ENCODE measurements at regions not wholly inside any gene's neighbourhood (a gene's known extent, or its start where the extent isn't known, plus 50 kb on each side); places are given as distances from the start of the nearest gene placed in this dataset.

GRCh38 chr7:86339051-86339450 lies 304.7 kb upstream of the GRM3 start:
- TF ChIP-seq EP300 (IDR thresholded peaks at IDR 0.05), result no peak
- TF ChIP-seq POLR2A (IDR thresholded peaks at IDR 0.05; ENCODE audit: low read depth), result no peak
- TF ChIP-seq, protein P1, sequence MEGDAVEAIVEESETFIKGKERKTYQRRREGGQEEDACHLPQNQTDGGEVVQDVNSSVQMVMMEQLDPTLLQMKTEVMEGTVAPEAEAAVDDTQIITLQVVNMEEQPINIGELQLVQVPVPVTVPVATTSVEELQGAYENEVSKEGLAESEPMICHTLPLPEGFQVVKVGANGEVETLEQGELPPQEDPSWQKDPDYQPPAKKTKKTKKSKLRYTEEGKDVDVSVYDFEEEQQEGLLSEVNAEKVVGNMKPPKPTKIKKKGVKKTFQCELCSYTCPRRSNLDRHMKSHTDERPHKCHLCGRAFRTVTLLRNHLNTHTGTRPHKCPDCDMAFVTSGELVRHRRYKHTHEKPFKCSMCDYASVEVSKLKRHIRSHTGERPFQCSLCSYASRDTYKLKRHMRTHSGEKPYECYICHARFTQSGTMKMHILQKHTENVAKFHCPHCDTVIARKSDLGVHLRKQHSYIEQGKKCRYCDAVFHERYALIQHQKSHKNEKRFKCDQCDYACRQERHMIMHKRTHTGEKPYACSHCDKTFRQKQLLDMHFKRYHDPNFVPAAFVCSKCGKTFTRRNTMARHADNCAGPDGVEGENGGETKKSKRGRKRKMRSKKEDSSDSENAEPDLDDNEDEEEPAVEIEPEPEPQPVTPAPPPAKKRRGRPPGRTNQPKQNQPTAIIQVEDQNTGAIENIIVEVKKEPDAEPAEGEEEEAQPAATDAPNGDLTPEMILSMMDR (IDR thresholded peaks at IDR 0.05), result no peak
- no peak for TF ChIP-seq POLR2AphosphoS5 (IDR thresholded peaks at IDR 0.05)
- no peaks in the 10 kb centered on the region for H3K4me1 ChIP-seq
- H3K27me3 ChIP-seq, result no peaks in the 10 kb centered on the region
- DNase-seq (ENCODE audit: extremely low spot score), result no peak
- intact Hi-C loops (cut with DNase I), result no loop called here
- H3K4me3 ChIP-seq, result no peak overlapping the region
- WGBS, result 79% methylated on average over 3 of the region's 3 CpGs
- H3K9me3 ChIP-seq, result no peaks in the 10 kb centered on the region
- no peaks in the 10 kb centered on the region for H3K36me3 ChIP-seq
- H3K27ac ChIP-seq (replicated peaks in 1 of 4), result no peak overlapping the region

GRCh38 chr7:86328801-86329433 lies 314.8 kb upstream of the GRM3 start:
- H3K36me3 ChIP-seq, result no peaks in the 10 kb centered on the region
- no peaks in the 10 kb centered on the region for H3K9me3 ChIP-seq
- no peak overlapping the region for H3K4me3 ChIP-seq
- no peak for TF ChIP-seq EP300 (IDR thresholded peaks at IDR 0.05)
- no peak for TF ChIP-seq POLR2A (IDR thresholded peaks at IDR 0.05; ENCODE audit: low read depth)
- TF ChIP-seq, protein P1 (IDR thresholded peaks at IDR 0.05), result no peak
- no peak for TF ChIP-seq POLR2AphosphoS5 (IDR thresholded peaks at IDR 0.05)
- 0% methylated on average over 1 of the region's 1 CpG for WGBS
- H3K27ac ChIP-seq (replicated peaks in 1 of 4), result no peak overlapping the region
- DNase-seq (ENCODE audit: extremely low spot score), result no peak
- no peaks in the 10 kb centered on the region for H3K27me3 ChIP-seq
- H3K4me1 ChIP-seq, result no peaks in the 10 kb centered on the region
- intact Hi-C loops (cut with DNase I), result no loop called here

GRCh38 chr7:86326847-86327246 lies 316.9 kb upstream of the GRM3 start:
- no peak for TF ChIP-seq POLR2AphosphoS5 (IDR thresholded peaks at IDR 0.05)
- TF ChIP-seq, protein P1 (IDR thresholded peaks at IDR 0.05), result no peak
- no peak for TF ChIP-seq EP300 (IDR thresholded peaks at IDR 0.05)
- no peak for TF ChIP-seq POLR2A (IDR thresholded peaks at IDR 0.05; ENCODE audit: low read depth)
- Histone ChIP-seq H3K27ac (replicated peaks in 1 of 4) (no peak overlapping the region), H3K27me3 (no peaks in the 10 kb centered on the region), H3K36me3 (no peaks in the 10 kb centered on the region), H3K4me1 (no peaks in the 10 kb centered on the region), H3K4me3 (no peak overlapping the region), H3K9me3 (no peaks in the 10 kb centered on the region)
- DNase-seq (ENCODE audit: extremely low spot score), result no peak
- intact Hi-C loops (cut with DNase I), result no loop called here

GRCh38 chr7:86320889-86321288 lies 322.8 kb upstream of the GRM3 start:
- no peak for DNase-seq (ENCODE audit: extremely low spot score)
- Histone ChIP-seq H3K36me3 (no peaks in the 10 kb centered on the region), H3K4me3 (no peak overlapping the region), H3K27me3 (no peaks in the 10 kb centered on the region), H3K9me3 (no peaks in the 10 kb centered on the region), H3K27ac (replicated peaks in 1 of 4) (no peak overlapping the region), H3K4me1 (no peaks in the 10 kb centered on the region)
- WGBS, result 83% methylated on average over 1 of the region's 1 CpG
- intact Hi-C loops (cut with DNase I), result no loop called here
- TF ChIP-seq POLR2AphosphoS5 (IDR thresholded peaks at IDR 0.05) (no peak), POLR2A (IDR thresholded peaks at IDR 0.05; ENCODE audit: low read depth) (no peak), EP300 (IDR thresholded peaks at IDR 0.05) (no peak)
- TF ChIP-seq, protein P1 (IDR thresholded peaks at IDR 0.05), result no peak

DNA sequence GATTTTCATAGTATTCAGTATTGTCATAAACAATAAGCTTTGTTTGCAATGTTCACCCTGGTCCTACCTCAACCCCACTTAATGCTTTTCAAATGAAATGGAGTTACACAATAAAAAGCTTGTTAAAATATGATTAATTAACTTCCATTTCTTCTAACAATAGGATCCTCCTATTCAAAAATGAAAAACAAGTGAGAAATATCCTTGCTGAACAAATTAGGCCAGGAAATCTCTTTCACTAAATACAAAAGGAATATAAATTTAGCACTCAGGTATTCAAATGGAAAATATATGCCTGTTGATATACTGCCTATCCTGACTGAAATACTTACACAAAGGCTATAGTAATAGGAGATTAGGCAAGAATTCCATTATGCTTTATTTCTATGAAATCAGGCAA lies 323.4 kb upstream of the GRM3 start:
- H3K9me3 ChIP-seq, result no peaks in the 10 kb centered on the region
- intact Hi-C loops (cut with DNase I), result no loop called here
- no peak overlapping the region for H3K27ac ChIP-seq (replicated peaks in 1 of 4)
- no peaks in the 10 kb centered on the region for H3K27me3 ChIP-seq
- TF ChIP-seq POLR2A (IDR thresholded peaks at IDR 0.05; ENCODE audit: low read depth), result no peak
- TF ChIP-seq, protein P1 (IDR thresholded peaks at IDR 0.05), result no peak
- TF ChIP-seq POLR2AphosphoS5 (IDR thresholded peaks at IDR 0.05), result no peak
- TF ChIP-seq EP300 (IDR thresholded peaks at IDR 0.05), result no peak
- no peak for DNase-seq (ENCODE audit: extremely low spot score)
- no peak overlapping the region for H3K4me3 ChIP-seq
- no peaks in the 10 kb centered on the region for H3K36me3 ChIP-seq
- no peaks in the 10 kb centered on the region for H3K4me1 ChIP-seq

Measured in esophagus muscularis mucosa (tissue), 4 donors.